NCI-H1930 (cell line): ENCODE measurements at regions not wholly inside any gene's neighbourhood (a gene's known extent, or its start where the extent isn't known, plus 50 kb on each side); places are given as distances from the start of the nearest gene placed in this dataset.

ENCODE experiments used
- DNase-seq, 2 experiments: peaks; one replicate each; lab custom pipeline; 2025; lab: John Stamatoyannopoulos, UW

DNA sequence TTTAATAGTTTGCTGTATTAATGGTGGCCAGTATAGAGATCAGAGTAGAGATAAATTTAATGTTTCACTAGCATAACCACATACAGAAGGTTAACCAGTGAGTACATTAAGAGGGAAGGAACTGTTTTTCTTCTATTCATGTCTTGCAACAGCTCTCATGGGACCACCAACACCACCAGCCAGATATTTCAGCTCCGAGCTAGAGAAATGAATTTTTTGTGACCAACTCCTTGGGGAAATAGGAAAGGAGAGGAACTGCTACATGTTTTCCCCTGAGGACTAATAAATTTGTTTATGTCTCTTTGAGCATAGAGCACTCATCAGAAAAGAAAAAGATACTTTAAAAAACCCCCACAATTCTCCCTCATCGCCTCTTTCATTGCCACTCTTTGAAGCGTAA, 247.5 kb downstream of the MBNL1 start:
- DNase-seq, result no peak

DNA sequence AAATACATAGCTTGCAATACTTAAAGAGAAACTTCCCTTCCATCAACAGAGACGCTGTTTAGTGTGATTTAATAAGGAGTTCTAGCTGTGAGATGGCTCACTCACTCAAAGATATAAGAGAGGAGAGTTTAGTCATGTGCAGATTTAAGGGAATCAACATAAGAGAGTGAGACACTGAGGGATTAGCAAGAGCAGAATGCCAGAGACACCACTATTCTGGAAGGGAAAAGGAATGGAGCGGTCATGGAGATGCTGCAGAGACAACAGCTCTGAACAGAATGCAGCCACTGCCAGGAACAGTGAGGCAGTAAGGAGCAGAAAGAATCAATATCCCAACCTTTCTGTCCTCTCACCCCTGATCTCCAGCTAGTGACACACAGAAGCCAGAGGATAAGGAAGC, 248.8 kb downstream of the MBNL1 start:
- DNase-seq, result no peak

DNA sequence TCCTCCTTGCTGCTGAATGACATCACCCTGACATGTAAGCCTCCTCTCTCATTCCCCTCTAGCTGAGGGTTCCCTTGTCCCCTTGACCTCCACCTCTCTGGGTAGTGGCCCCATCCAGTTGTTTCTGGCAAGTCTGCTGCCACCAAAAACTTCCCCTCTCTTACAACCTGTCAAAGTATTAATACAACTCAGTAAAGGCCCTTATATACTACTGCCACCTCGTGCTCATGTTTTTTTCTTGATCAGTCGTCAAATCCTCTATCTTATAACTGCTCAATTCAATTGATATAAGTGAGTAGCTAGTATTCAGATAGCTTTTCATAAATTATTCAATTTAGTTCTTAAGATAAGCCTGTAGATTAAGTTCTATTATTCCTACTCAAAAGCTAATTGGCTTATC, 249.6 kb downstream of the MBNL1 start:
- no peak for DNase-seq

DNA sequence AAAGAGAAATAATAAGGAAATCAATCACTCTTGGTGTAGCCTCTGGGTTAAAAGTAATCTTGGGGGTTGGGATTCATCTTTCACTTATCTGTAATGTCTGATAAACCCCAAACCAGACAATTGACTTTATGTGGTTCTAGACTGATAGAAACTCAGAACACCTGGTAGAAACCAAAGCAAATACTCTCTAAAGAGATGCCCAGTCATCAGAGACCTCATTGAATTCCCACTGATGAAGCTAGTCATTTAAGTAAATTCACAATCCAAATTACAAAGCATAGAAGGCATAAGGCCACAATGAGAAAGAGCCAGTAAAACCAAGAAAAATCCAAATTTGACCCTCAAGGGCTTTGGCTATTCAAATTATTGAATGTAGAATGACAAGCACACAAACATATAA, 250.6 kb downstream of the MBNL1 start:
- DNase-seq, result no peak

- DNase-seq, result no peak
Measured at GRCh38 chr3:152522036-152522435, 253.3 kb downstream of the MBNL1 start.

DNA sequence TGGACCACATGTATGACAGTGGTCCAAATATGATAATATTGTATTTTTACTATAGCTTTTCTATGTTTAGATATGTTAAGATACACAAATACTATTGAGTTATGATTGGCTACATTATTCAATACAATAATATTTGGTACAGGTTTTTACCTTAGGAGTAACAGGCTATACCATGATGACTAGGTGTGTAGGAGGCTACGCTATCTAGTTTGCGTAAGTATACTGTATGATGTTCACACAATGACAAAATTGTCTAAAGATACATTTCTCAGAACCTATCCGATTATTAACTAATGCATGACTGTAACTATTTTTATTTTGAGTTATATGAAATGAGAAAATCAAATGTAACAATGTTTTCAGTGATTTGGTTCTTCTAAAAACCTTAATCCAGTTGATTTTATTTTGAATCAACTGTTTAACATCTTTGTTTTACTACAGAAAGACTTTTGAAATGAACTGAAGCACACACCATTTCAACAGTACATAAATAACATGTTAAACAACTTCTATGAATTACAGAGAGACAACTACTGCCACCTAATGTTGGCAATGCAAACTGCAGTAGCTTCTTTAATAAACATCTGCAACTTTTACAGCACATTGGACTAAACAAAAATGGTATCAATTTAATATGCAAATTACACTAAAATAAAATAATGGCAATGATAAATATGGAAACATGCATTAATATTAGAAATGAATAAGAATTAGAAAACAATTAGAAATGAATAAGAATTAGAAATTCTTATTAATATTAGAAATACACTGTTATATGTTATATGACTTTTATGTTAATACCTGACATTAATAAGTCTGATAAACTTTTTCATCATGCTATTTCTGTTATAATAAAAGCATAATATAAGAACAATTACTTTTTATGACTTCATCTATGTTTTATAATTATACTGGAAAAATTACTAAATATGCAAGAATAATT, 255.7 kb downstream of the MBNL1 start:
- peak; percentile 25 to 51 for DNase-seq

GRCh38 chr3:152531717-152532116, 263.0 kb downstream of the MBNL1 start:
- no peak for DNase-seq

DNA sequence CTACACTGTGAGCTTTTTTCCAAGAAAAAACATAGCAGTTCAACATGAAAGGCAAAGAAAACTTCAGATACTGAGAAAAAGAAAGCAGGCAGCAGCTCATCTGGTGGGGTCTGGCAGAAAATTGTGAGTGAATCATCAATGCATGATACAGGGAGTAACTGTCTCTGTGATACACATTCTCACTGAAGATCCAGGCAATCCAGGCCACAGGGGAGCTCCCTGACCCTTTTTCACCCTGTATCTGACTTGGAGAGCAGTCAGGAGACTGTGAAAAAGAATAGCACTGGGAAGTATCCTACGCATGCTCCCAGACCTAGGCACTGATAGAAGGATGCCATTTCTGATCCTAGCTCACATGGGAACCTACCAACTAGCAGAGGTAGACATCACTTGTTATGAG, 269.8 kb downstream of the MBNL1 start:
- no peak for DNase-seq

- DNase-seq, result no peak
Measured at GRCh38 chr3:152539191-152539764, 270.5 kb downstream of the MBNL1 start.

- DNase-seq, result no peak
Measured at GRCh38 chr3:152540120-152540519, 271.4 kb downstream of the MBNL1 start.

- no peak for DNase-seq
Measured at GRCh38 chr3:152547153-152547552, 278.4 kb downstream of the MBNL1 start.

DNA sequence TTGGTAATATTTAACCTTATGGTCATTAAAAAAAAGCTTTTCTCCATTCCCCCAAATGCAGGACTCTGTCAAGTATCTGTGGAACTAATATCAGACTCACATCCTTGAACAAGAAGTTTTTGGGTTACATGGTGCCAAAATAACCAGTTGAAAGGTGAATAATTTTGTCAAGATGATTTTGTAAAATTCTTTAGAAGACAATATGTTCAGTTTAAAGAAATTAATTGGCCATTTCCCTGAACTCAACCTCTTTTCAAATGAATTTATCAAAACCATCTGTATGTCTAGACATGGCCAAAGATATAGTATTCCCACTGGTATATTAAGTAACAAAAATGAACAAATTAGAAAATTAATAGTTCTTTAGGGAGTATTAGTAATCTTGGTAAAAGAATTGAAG, 280.5 kb downstream of the MBNL1 start:
- no peak for DNase-seq

- DNase-seq, result no peak
Measured at GRCh38 chr3:152550284-152550683, 281.6 kb downstream of the MBNL1 start.

DNA sequence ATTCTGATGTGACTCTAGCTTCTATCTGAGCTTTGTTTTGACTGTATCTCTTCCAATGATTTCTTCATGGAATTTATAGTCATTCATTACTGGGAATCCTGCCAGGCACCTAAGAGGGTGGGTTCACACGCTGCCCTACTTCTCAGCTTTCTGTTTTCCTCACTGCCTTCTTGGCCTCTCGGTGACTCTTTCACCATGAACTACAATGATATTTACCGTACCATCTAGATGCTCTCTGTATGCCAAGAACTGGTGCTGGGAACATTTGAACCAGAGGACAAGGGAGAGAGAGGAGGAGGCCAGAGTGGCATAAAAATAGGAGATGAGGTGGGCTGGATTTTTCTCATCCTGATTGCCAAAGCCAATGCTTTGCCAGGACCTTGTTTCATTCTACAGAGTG, 280.0 kb upstream of the P2RY1 start:
- DNase-seq, result no peak

GRCh38 chr3:152555666-152556291, 279.2 kb upstream of the P2RY1 start:
- no peak for DNase-seq

- DNase-seq, result no peak
Measured at GRCh38 chr3:152556731-152557254, 278.1 kb upstream of the P2RY1 start.

DNA sequence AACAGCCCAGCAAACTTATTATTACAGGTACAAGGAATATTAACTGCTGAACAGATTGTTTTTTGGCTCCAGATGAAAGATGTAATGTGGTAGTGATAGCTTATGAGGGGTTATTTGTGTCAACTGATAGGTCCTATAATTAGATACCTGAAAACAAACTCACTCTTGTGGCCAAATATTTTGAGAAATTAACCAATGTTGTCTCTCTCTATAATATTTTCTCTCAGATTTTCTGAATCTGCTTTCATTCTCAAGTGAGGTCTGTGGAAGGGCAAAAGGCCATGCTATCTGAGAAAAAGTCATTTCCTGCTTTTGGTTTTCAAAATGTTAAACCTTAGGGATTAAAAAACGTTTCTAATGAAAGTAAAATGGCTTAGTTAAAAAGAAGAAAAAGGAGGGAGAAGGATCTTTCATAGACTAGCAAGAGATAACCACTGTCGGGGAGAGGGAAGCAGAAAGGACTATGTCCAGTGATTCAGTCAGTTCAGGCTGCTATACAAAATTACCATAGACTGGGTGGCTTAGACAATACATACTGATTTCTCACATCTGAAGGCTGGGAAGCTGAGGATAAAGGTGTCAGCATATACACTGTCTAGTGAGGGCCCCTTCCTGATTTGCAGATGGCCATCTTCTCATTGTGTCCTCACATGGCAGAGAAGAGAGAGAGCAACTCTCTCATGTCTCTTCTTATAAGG, 277.5 kb upstream of the P2RY1 start:
- no peak for DNase-seq

- DNase-seq, result no peak
Measured at GRCh38 chr3:152558386-152558785, 276.5 kb upstream of the P2RY1 start.

DNA sequence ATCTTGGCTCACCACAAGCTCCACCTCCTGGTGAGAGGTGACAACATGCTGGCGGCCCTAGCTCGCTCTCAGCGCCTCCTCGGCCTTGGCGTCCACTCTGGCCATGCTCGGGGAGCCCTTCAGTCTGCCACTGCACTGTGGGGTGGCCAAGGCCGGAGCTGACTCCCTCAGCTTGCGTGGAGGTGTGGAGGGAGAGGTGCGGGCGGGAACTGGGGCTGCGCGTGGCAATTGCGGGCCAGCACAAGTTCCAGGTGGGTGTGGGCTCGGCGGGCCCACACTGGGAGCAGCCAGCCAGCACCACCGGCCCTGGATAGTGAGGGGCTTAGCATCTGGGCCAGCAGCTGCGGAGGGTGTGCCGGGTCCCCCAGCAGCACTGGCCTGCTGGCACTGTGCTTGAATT, 275.7 kb upstream of the P2RY1 start:
- no peak for DNase-seq

DNA sequence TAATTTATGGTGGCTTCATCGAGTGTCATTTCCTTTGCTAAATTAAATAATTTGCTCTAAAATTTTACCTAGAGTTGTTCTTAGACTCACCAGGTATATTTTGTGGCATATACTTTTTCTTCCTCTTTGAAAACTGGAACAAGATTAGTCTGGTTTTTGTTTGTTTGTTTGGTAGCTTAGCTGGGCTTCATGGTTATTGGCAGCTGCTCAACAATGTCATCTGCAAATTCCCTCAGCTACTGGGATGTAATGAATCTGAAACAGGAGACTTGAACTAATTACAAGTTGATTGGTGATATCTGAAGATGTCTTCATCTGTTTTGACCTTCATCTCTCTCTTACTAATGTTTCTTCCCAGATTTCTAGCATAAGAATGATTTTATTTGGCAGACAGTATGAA, 270.5 kb upstream of the P2RY1 start:
- DNase-seq, result no peak

DNA sequence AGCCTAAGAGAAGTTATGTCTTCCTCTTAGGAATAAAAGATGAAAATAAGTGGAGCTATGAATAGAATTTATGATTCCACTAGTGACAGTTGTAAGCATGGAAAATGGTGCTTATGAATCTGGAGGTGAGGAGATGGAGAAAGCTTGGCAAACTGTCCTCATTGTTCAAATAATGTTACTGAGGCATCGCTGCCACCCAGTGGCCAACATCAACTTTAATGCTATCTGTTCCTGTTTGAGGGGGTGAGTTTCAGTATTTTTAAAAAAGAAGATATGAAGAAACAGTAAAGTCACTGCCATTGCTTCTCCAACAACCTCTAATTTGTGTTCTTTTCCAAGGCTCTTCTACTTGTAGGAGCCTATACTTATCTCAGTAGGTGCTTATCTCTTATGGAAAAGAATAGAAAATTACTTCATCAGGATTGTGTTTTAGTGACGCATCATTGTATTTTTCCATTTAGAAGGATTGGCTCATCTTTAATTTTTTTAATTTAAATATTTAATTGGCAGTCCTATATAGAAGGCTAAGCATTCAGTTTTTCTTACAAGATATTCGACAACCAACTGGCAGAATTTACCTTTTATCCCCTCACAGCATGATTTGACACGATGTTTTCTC, 260.4 kb upstream of the P2RY1 start:
- peak; percentile 5 to 17 for DNase-seq

GRCh38 chr3:152578769-152579168, 256.2 kb upstream of the P2RY1 start:
- DNase-seq, result no peak
